IMR-90 (cell line): ENCODE measurements at regions not wholly inside any gene's neighbourhood (a gene's known extent, or its start where the extent isn't known, plus 50 kb on each side); places are given as distances from the start of the nearest gene placed in this dataset.

ENCODE experiments used
- ATAC-seq: fragments of 200-7000 bp; cut with Tn5 transposase; 2 replicates; pipeline ENCODE4 v1.9.1; 2020; ENCODE audit warnings: low read depth, mild to moderate bottlenecking, moderate library complexity
- BruUV-seq: library from RNA; stranded (reverse); fragments of 400-500 nt; replicated peaks from 2 replicates; lab custom pipeline; 2021; lab: Mats Ljungman, UMichigan
- CTCF ChIA-PET: fragments of 300-600 bp; formaldehyde crosslinking; extraction: SDS; loops from one replicate; lab custom pipeline; 2021; ENCODE audit warnings: antibody characterized with exemption; lab: Yijun Ruan, JAX
- POLR2A ChIA-PET: fragments of 300-600 bp; sonication (Branson Sonifier 250); formaldehyde crosslinking; loops from one replicate; lab custom pipeline; 2022; ENCODE audit warnings: antibody characterized with exemption; ENCODE audit not compliant: unreplicated experiment; lab: Charles Lee
- DNase-seq: peaks from one replicate; pipeline ENCODE4 v3.0.0; 2013
- H2AFZ ChIP-seq: replicated peaks from 2 replicates; pipeline ENCODE3; 2013; ENCODE audit warnings: low read length, mild to moderate bottlenecking; ENCODE audit not compliant: poor library complexity
- H2AK5ac ChIP-seq: 2 replicates; pipeline ENCODE4 v1.6.1; 2013; ENCODE audit warnings: low read depth, low read length, inconsistent platforms
- H2AK9ac ChIP-seq: replicated peaks from 2 replicates; pipeline ENCODE3; 2013; ENCODE audit warnings: mild to moderate bottlenecking, low read depth, low read length, moderate library complexity; ENCODE audit not compliant: poor library complexity
- H2BK120ac ChIP-seq: 2 replicates; pipeline ENCODE4 v1.6.1; 2013; ENCODE audit warnings: low read depth, low read length, inconsistent platforms
- H2BK15ac ChIP-seq: 3 replicates; pipeline ENCODE4 v1.6.1; 2013; ENCODE audit warnings: low read depth, low read length, inconsistent platforms
- H2BK20ac ChIP-seq: 2 replicates; pipeline ENCODE4 v1.6.1; 2013; ENCODE audit warnings: low read depth, mild to moderate bottlenecking, inconsistent platforms, low read length, moderate library complexity
- H2BK5ac ChIP-seq: 2 replicates; pipeline ENCODE4 v1.6.1; 2013; ENCODE audit warnings: mild to moderate bottlenecking, low read depth, low read length, inconsistent platforms; ENCODE audit not compliant: poor library complexity, severe bottlenecking
- H3K14ac ChIP-seq: replicated peaks from 2 replicates; pipeline ENCODE4 v1.6.1; 2013; ENCODE audit warnings: low read depth, low read length, inconsistent platforms
- H3K18ac ChIP-seq: 2 replicates; pipeline ENCODE4 v1.6.1; 2013; ENCODE audit warnings: low read depth, low read length, control low read depth
- H3K23ac ChIP-seq: 2 replicates; pipeline ENCODE4 v1.6.1; 2013; ENCODE audit warnings: low read depth, low read length, inconsistent platforms
- H3K27ac ChIP-seq: 2 replicates; pipeline ENCODE4 v1.5.1; 2013; ENCODE audit warnings: mild to moderate bottlenecking, control low read depth, low read length; ENCODE audit not compliant: insufficient read depth
- H3K27me3 ChIP-seq: 2 replicates; pipeline ENCODE4 v1.6.1; 2013; ENCODE audit warnings: low read length; ENCODE audit not compliant: control insufficient read depth, insufficient read depth
- H3K36me3 ChIP-seq: 2 replicates; pipeline ENCODE4 v1.6.1; 2013; ENCODE audit warnings: low read length, mixed read lengths; ENCODE audit not compliant: control insufficient read depth, insufficient read depth
- H3K4ac ChIP-seq: 2 replicates; pipeline ENCODE4 v1.6.1; 2013; ENCODE audit warnings: low read depth, low read length, inconsistent platforms
- H3K4me1 ChIP-seq: 2 replicates; pipeline ENCODE4 v1.6.1; 2013; ENCODE audit warnings: low read length, mixed read lengths; ENCODE audit not compliant: control insufficient read depth, insufficient read depth
- H3K4me2 ChIP-seq: 2 replicates; pipeline ENCODE4 v1.6.1; 2013; ENCODE audit warnings: low read depth, mild to moderate bottlenecking, control low read depth, low read length, moderate library complexity
- H3K4me3 ChIP-seq: 2 replicates; pipeline ENCODE4 v1.5.1; 2013; ENCODE audit warnings: low read depth, mild to moderate bottlenecking, control low read depth, low read length, moderate library complexity; ENCODE audit not compliant: insufficient read depth
- H3K56ac ChIP-seq: 2 replicates; pipeline ENCODE4 v1.6.1; 2013; ENCODE audit warnings: low read length, inconsistent platforms; ENCODE audit not compliant: insufficient read depth; ENCODE audit errors: extremely low read depth
- H3K79me1 ChIP-seq, 2 experiments: 2 replicates each; pipeline ENCODE4 v1.6.1; 2013; ENCODE audit warnings: low read length in 2 of 2, inconsistent platforms in 1 of 2, low read depth in 1 of 2
- H3K9ac ChIP-seq: 2 replicates; pipeline ENCODE4 v1.6.1; 2013; ENCODE audit warnings: low read depth, low read length, control low read depth
- H3K9me1 ChIP-seq: 2 replicates; pipeline ENCODE4 v1.6.1; 2013; ENCODE audit warnings: low read length, inconsistent platforms; ENCODE audit not compliant: insufficient read depth
- H3K9me3 ChIP-seq: 2 replicates; pipeline ENCODE4 v1.6.1; 2013; ENCODE audit warnings: low read length; ENCODE audit not compliant: control insufficient read depth, insufficient read depth
- H4K20me1 ChIP-seq: 2 replicates; pipeline ENCODE4 v1.6.1; 2013; ENCODE audit warnings: low read length, inconsistent platforms; ENCODE audit not compliant: insufficient read depth
- H4K5ac ChIP-seq: 2 replicates; pipeline ENCODE4 v1.6.1; 2013; ENCODE audit warnings: mild to moderate bottlenecking, low read depth, low read length, control low read depth
- H4K8ac ChIP-seq, 2 experiments: 2 replicates each; pipeline ENCODE4 v1.6.1; 2013; ENCODE audit warnings: low read depth in 2 of 2, low read length in 2 of 2, control low read depth in 1 of 2, inconsistent platforms in 1 of 2
- H4K91ac ChIP-seq: 2 replicates; pipeline ENCODE4 v1.6.1; 2013; ENCODE audit warnings: low read depth, low read length, inconsistent platforms; ENCODE audit not compliant: insufficient read depth
- BHLHE40 ChIP-seq: fragments of 150-350 bp; IDR thresholded peaks from 2 replicates; pipeline ENCODE4 v1.6.1; 2016; ENCODE audit warnings: mild to moderate bottlenecking, low read depth, low read length
- MAFK ChIP-seq: IDR thresholded peaks from 2 replicates; pipeline ENCODE4 v1.6.1; 2012; ENCODE audit warnings: low read depth, low read length, improper control_type of control experiment
- NFE2L2 ChIP-seq: fragments of 150-350 bp; IDR thresholded peaks from 2 replicates; pipeline ENCODE4 v1.6.1; 2016; ENCODE audit warnings: low read depth, mild to moderate bottlenecking, low read length
- WGBS, 2 experiments: methylation state at CpG; one replicate each; pipeline versions ENCODE4 v1.1.5 to v1.1.7; 2013; ENCODE audit warnings: missing lambda C conversion rate in 2 of 2; ENCODE audit not compliant: insufficient read length in 1 of 2; ENCODE audit errors: extremely low coverage in 2 of 2; 5-methylcytosine and 5-hydroxymethylcytosine counted together
- dilution Hi-C: fragments of 300-500 bp; cut with HindIII; formaldehyde crosslinking; loops from one replicate; pipeline ENCODE4 v1.14.3; 2018; ENCODE audit warnings: low sequenced_read_pairs; ENCODE audit not compliant: unreplicated experiment
- in situ Hi-C: fragments of 300-500 bp; cut with MboI; formaldehyde crosslinking; loops from 3 replicates; pipeline ENCODE4 v1.14.3; 2019; ENCODE audit warnings: low sequenced_read_pairs, inconsistent platforms, mixed read lengths
- intact Hi-C: fragments of 100-400 bp; cut with micrococcal nuclease; formaldehyde crosslinking; loops from 2 replicates; pipeline ENCODE4 v1.10.0; 2022

GRCh38 chr21:22993144-22993543, 1994.9 kb downstream of the NCAM2 start:
- H4K20me1 ChIP-seq, result no peaks in the 10 kb centered on the region
- no peak overlapping the region for H2BK5ac ChIP-seq
- no peak overlapping the region for H3K23ac ChIP-seq
- POLR2A ChIA-PET, result no interaction called here
- H3K79me1 ChIP-seq, result no peaks in the 10 kb centered on the region
- no peaks in the 10 kb centered on the region for H3K27me3 ChIP-seq
- H4K8ac ChIP-seq, result no peak overlapping the region
- no peak overlapping the region for H2AK9ac ChIP-seq
- H3K9me3 ChIP-seq, result peaks cover 5% of the 10 kb centered on the region; the same call in 1 of the 2 replicates
- no TSS peak for BruUV-seq
- no peak overlapping the region for H4K5ac ChIP-seq
- H3K14ac ChIP-seq, result no peak overlapping the region
- DNase-seq (no peak), ATAC-seq (no peak)
- H3K4ac ChIP-seq, result no peak overlapping the region
- H3K18ac ChIP-seq, result no peak overlapping the region
- no peak overlapping the region for H3K9ac ChIP-seq
- dilution Hi-C loops, result no loop called here
- no peak overlapping the region for H3K4me3 ChIP-seq
- H2AK5ac ChIP-seq, result no peak overlapping the region
- CTCF ChIA-PET, result no interaction called here
- H3K9me1 ChIP-seq, result no peaks in the 10 kb centered on the region
- TF ChIP-seq BHLHE40 (no peak), MAFK (no peak), NFE2L2 (no peak)
- no peak overlapping the region for H3K27ac ChIP-seq
- no peak overlapping the region for H4K91ac ChIP-seq
- intact Hi-C loops, result no loop called here
- H2BK15ac ChIP-seq, result no peak overlapping the region
- no CpG with 5 or more reads among the region's 4 CpGs for WGBS, 2 experiments
- no peaks in the 10 kb centered on the region for H3K4me1 ChIP-seq
- H2BK20ac ChIP-seq, result no peak overlapping the region
- no peaks in the 10 kb centered on the region for H3K36me3 ChIP-seq
- H2AFZ ChIP-seq, result no peak overlapping the region
- H3K56ac ChIP-seq, result no peak overlapping the region
- H2BK120ac ChIP-seq, result no peak overlapping the region
- H3K4me2 ChIP-seq, result no peak overlapping the region
- in situ Hi-C loops, result no loop called here
